ENCODE measurements at regions not wholly inside any gene's neighbourhood (a gene's known extent, or its start where the extent isn't known, plus 50 kb on each side); places are given as distances from the start of the nearest gene placed in this dataset.

DNA sequence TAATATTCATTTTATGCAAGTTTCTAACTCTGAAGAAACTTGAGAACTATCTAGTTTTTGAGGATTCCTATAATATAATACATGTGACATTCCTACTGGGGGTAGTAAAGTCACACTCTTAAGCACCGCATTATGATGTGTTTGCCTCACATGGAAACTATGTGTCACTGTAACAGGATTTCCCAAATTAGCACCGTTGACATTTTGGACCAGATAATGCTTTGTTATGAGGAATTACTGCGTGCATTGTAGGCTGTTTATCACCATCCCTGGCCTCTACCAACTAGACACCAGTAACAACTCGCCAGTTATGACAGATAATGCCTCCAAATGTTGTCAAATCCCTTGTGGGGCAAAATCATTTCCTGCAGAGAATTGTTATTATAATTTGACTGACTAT is 267.8 kb downstream of the RAP2B start:
- TF ChIP-seq POLR2A (IDR thresholded peaks at IDR 0.05; ENCODE audit: low read depth) (no peak), EP300 (IDR thresholded peaks at IDR 0.05) (no peak), POLR2AphosphoS5 (IDR thresholded peaks at IDR 0.05) (no peak)
- TF ChIP-seq, protein P1, sequence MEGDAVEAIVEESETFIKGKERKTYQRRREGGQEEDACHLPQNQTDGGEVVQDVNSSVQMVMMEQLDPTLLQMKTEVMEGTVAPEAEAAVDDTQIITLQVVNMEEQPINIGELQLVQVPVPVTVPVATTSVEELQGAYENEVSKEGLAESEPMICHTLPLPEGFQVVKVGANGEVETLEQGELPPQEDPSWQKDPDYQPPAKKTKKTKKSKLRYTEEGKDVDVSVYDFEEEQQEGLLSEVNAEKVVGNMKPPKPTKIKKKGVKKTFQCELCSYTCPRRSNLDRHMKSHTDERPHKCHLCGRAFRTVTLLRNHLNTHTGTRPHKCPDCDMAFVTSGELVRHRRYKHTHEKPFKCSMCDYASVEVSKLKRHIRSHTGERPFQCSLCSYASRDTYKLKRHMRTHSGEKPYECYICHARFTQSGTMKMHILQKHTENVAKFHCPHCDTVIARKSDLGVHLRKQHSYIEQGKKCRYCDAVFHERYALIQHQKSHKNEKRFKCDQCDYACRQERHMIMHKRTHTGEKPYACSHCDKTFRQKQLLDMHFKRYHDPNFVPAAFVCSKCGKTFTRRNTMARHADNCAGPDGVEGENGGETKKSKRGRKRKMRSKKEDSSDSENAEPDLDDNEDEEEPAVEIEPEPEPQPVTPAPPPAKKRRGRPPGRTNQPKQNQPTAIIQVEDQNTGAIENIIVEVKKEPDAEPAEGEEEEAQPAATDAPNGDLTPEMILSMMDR (IDR thresholded peaks at IDR 0.05) = no peak

Data from esophagus muscularis mucosa (tissue), 4 donors.